ENCODE measurements at regions not wholly inside any gene's neighbourhood (a gene's known extent, or its start where the extent isn't known, plus 50 kb on each side); places are given as distances from the start of the nearest gene placed in this dataset.

- no peak for TF ChIP-seq EZH2phosphoT487 (IDR thresholded peaks at IDR 0.05; ENCODE audit: unreplicated experiment)
- no peak for TF ChIP-seq EZH2 (IDR thresholded peaks at IDR 0.05; ENCODE audit: low read depth, unreplicated experiment)
- no peak for TF ChIP-seq REST (IDR thresholded peaks at IDR 0.05; ENCODE audit: unreplicated experiment)
- TF ChIP-seq CREB1 (CRISPR knock-in tag; IDR thresholded peaks at IDR 0.05; ENCODE audit: low read depth): no peak
- TF ChIP-seq NANOG (IDR thresholded peaks at IDR 0.05; ENCODE audit: borderline replicate concordance): no peak
- TF ChIP-seq ETS1 (IDR thresholded peaks at IDR 0.05): no peak
- TF ChIP-seq CTCF (conservative IDR thresholded peaks at IDR 0.05; ENCODE audit: low read depth in 2 of 2): no peak
- no peak for TF ChIP-seq ZNF331 (CRISPR knock-in tag; IDR thresholded peaks at IDR 0.05; ENCODE audit: low read depth)
- TF ChIP-seq JUNB (IDR thresholded peaks at IDR 0.05; ENCODE audit: unreplicated experiment): no peak
- TF ChIP-seq POLR2AphosphoS5 (IDR thresholded peaks at IDR 0.05; ENCODE audit: low read depth): no peak
- no peak for TF ChIP-seq STAT1 (IDR thresholded peaks at IDR 0.05; ENCODE audit: unreplicated experiment)
- TF ChIP-seq, protein P1, sequence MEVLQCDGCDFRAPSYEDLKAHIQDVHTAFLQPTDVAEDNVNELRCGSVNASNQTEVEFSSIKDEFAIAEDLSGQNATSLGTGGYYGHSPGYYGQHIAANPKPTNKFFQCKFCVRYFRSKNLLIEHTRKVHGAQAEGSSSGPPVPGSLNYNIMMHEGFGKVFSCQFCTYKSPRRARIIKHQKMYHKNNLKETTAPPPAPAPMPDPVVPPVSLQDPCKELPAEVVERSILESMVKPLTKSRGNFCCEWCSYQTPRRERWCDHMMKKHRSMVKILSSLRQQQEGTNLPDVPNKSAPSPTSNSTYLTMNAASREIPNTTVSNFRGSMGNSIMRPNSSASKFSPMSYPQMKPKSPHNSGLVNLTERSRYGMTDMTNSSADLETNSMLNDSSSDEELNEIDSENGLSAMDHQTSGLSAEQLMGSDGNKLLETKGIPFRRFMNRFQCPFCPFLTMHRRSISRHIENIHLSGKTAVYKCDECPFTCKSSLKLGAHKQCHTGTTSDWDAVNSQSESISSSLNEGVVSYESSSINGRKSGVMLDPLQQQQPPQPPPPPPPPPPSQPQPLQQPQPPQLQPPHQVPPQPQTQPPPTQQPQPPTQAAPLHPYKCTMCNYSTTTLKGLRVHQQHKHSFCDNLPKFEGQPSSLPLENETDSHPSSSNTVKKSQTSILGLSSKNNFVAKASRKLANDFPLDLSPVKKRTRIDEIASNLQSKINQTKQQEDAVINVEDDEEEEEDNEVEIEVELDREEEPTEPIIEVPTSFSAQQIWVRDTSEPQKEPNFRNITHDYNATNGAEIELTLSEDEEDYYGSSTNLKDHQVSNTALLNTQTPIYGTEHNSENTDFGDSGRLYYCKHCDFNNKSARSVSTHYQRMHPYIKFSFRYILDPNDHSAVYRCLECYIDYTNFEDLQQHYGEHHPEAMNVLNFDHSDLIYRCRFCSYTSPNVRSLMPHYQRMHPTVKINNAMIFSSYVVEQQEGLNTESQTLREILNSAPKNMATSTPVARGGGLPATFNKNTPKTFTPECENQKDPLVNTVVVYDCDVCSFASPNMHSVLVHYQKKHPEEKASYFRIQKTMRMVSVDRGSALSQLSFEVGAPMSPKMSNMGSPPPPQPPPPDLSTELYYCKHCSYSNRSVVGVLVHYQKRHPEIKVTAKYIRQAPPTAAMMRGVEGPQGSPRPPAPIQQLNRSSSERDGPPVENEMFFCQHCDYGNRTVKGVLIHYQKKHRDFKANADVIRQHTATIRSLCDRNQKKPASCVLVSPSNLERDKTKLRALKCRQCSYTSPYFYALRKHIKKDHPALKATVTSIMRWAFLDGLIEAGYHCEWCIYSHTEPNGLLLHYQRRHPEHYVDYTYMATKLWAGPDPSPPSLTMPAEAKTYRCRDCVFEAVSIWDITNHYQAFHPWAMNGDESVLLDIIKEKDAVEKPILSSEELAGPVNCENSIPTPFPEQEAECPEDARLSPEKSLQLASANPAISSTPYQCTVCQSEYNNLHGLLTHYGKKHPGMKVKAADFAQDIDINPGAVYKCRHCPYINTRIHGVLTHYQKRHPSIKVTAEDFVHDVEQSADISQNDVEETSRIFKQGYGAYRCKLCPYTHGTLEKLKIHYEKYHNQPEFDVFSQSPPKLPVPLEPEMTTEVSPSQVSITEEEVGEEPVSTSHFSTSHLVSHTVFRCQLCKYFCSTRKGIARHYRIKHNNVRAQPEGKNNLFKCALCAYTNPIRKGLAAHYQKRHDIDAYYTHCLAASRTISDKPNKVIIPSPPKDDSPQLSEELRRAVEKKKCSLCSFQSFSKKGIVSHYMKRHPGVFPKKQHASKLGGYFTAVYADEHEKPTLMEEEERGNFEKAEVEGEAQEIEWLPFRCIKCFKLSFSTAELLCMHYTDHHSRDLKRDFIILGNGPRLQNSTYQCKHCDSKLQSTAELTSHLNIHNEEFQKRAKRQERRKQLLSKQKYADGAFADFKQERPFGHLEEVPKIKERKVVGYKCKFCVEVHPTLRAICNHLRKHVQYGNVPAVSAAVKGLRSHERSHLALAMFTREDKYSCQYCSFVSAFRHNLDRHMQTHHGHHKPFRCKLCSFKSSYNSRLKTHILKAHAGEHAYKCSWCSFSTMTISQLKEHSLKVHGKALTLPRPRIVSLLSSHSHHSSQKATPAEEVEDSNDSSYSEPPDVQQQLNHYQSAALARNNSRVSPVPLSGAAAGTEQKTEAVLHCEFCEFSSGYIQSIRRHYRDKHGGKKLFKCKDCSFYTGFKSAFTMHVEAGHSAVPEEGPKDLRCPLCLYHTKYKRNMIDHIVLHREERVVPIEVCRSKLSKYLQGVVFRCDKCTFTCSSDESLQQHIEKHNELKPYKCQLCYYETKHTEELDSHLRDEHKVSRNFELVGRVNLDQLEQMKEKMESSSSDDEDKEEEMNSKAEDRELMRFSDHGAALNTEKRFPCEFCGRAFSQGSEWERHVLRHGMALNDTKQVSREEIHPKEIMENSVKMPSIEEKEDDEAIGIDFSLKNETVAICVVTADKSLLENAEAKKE (CRISPR knock-in tag; IDR thresholded peaks at IDR 0.05): no peak
- TF ChIP-seq ZNF114 (CRISPR knock-in tag; IDR thresholded peaks at IDR 0.05): no peak
Measured at GRCh38 chr2:49465157-49465831, 311.0 kb upstream of the FSHR start.

More at GRCh38 chr2:49465157-49465831, 311.0 kb upstream of the FSHR start:
- Mint-ChIP-seq H3K4me3 (no peak overlapping the region), H3K9me3 (peaks cover 2% of the 10 kb centered on the region; the same call in 1 of the 3 replicates), H3K27me3 (ENCODE audit: insufficient read depth, low read depth, poor library complexity) (no peaks in the 10 kb centered on the region), H3K4me1 (no peaks in the 10 kb centered on the region), H3K36me3 (ENCODE audit: low read depth) (no peaks in the 10 kb centered on the region), H3K27ac (no peak overlapping the region)
- Histone ChIP-seq H3K4me2 (no peak overlapping the region), H4K20me1 (replicated peaks; ENCODE audit: insufficient read depth) (no peaks in the 10 kb centered on the region), H3K36me3 (ENCODE audit: insufficient read depth) (no peaks in the 10 kb centered on the region), H3F3A (replicated peaks; ENCODE audit: low read depth) (no peaks in the 10 kb centered on the region), H2AFZ (no peak overlapping the region), H3K27ac (ENCODE audit: low read depth) (no peak overlapping the region), H3K4me1 (ENCODE audit: insufficient read depth) (no peaks in the 10 kb centered on the region), H3K4me3 (no peak overlapping the region), H3K9me2 (ENCODE audit: insufficient read depth) (no peaks in the 10 kb centered on the region; the same call in 1 of the 2 replicates), H3K79me2 (replicated peaks; ENCODE audit: insufficient read depth) (no peaks in the 10 kb centered on the region), H3K27me3 (ENCODE audit: insufficient read depth) (no peaks in the 10 kb centered on the region)
- DNase-seq (ENCODE audit: low spot score) (no peak), ATAC-seq (no peak)

All from GM23338 (cell line).